Tibial nerve (tissue), 3 donors: ENCODE measurements at regions not wholly inside any gene's neighbourhood (a gene's known extent, or its start where the extent isn't known, plus 50 kb on each side); places are given as distances from the start of the nearest gene placed in this dataset.

Source experiments
- POLR2A ChIP-seq, 2 donors: fragments of 450-650 bp; IDR thresholded peaks; one replicate each; pipeline ENCODE4 v1.6.1; 2017; ENCODE audit warnings: antibody characterized with exemption in 2 of 2, mild to moderate bottlenecking in 2 of 2, moderate library complexity in 2 of 2
- TF ChIP-seq, protein P1 (sequence below), 5 experiments: fragments of 200-600 bp in 3 of 5; fragments of 450-650 bp in 2 of 5; sonication (generic) in 3 of 5; IDR thresholded peaks; one replicate each; pipeline ENCODE4 v1.5.1; 2016 to 2019; ENCODE audit warnings: antibody characterized with exemption in 5 of 5, mild to moderate bottlenecking in 3 of 5, moderate library complexity in 2 of 5

DNA sequence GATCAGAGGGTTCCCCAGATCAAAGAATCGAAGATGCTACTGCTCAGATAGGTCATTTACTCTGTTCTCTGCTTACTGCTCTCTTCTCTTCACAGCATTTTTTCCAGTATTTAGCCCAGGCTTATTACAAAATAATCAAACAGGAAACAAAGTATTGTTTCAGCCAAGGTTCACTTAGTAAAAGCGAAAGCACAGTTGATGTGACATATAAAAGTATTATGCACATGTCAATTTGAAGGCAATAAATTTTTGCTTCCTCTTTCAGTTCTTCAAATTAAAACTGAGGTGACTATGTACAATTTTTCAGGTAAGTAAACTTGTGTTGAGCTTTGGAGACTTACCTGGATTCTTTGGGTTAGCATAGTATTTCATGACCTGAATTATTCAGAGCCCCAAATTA, 262.8 kb upstream of the CHST9 start:
- TF ChIP-seq, protein P1, sequence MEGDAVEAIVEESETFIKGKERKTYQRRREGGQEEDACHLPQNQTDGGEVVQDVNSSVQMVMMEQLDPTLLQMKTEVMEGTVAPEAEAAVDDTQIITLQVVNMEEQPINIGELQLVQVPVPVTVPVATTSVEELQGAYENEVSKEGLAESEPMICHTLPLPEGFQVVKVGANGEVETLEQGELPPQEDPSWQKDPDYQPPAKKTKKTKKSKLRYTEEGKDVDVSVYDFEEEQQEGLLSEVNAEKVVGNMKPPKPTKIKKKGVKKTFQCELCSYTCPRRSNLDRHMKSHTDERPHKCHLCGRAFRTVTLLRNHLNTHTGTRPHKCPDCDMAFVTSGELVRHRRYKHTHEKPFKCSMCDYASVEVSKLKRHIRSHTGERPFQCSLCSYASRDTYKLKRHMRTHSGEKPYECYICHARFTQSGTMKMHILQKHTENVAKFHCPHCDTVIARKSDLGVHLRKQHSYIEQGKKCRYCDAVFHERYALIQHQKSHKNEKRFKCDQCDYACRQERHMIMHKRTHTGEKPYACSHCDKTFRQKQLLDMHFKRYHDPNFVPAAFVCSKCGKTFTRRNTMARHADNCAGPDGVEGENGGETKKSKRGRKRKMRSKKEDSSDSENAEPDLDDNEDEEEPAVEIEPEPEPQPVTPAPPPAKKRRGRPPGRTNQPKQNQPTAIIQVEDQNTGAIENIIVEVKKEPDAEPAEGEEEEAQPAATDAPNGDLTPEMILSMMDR (IDR thresholded peaks at IDR 0.05): no peak
- no peak for TF ChIP-seq POLR2A (IDR thresholded peaks at IDR 0.05)
